Ovary (tissue), 3 donors: ENCODE measurements at regions not wholly inside any gene's neighbourhood (a gene's known extent, or its start where the extent isn't known, plus 50 kb on each side); places are given as distances from the start of the nearest gene placed in this dataset.

ENCODE experiments used
- EP300 ChIP-seq: sonication (generic); formaldehyde crosslinking; IDR thresholded peaks from one replicate; pipeline ENCODE4 v1.6.1; 2017; ENCODE audit warnings: antibody characterized with exemption
- POLR2A ChIP-seq: fragments of 450-650 bp; IDR thresholded peaks from one replicate; pipeline ENCODE4 v1.6.1; 2017; ENCODE audit warnings: antibody characterized with exemption, mild to moderate bottlenecking, moderate library complexity
- TF ChIP-seq, protein P1 (sequence below), 3 donors: fragments of 450-650 bp in 2 of 3; fragments of 200-600 bp in 1 of 3; IDR thresholded peaks; one replicate each; pipeline versions ENCODE4 v1.5.1 to v1.8.0; 2016 to 2022; ENCODE audit warnings: antibody characterized with exemption in 3 of 3, mild to moderate bottlenecking in 1 of 3
- donor health status: DM: no; HTN: no; CAD: no.

DNA sequence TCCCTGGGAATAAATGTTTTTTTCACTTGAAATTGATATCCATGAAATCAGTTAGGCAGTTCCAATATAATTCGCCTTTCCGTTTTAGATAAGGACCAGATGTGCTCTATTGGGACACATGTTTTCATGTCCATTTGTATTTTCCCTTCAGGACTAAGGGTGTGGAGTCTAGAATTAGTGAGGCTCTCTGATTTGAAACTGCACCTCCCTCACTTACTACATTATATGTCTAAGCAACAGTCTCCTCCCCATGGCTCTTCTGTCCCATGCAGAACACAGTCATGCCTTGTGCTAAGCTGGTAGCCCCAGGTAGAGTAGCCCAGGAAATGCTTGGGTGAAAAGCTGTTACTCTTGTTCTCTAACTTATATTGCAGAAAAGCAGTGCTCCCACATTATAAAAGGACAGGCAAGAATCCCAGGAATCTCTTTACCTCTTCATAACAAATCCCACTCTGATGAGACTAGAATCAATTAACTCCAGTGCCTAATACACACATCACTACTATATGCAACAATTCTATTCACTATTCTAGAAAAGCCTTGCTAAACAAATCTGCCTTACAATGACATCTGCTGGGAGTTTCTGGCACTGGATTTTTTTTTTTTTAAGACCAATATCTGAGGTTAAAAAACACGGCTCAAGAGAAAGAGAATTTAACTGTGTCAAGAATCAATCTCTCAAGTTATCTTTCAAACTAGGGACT, 293.9 kb downstream of the SNX13 start:
- TF ChIP-seq, protein P1, sequence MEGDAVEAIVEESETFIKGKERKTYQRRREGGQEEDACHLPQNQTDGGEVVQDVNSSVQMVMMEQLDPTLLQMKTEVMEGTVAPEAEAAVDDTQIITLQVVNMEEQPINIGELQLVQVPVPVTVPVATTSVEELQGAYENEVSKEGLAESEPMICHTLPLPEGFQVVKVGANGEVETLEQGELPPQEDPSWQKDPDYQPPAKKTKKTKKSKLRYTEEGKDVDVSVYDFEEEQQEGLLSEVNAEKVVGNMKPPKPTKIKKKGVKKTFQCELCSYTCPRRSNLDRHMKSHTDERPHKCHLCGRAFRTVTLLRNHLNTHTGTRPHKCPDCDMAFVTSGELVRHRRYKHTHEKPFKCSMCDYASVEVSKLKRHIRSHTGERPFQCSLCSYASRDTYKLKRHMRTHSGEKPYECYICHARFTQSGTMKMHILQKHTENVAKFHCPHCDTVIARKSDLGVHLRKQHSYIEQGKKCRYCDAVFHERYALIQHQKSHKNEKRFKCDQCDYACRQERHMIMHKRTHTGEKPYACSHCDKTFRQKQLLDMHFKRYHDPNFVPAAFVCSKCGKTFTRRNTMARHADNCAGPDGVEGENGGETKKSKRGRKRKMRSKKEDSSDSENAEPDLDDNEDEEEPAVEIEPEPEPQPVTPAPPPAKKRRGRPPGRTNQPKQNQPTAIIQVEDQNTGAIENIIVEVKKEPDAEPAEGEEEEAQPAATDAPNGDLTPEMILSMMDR (IDR thresholded peaks at IDR 0.05) = no peak
- no peak for TF ChIP-seq EP300
- no peak for TF ChIP-seq POLR2A
